GM19193 (cell line): ENCODE measurements at regions not wholly inside any gene's neighbourhood (a gene's known extent, or its start where the extent isn't known, plus 50 kb on each side); places are given as distances from the start of the nearest gene placed in this dataset.

Experiments used
- POLR2A ChIP-seq: IDR thresholded peaks from 4 replicates; pipeline ENCODE4 v1.6.1; 2011; ENCODE audit not compliant: insufficient read depth, insufficient read length; ENCODE audit errors: extremely low read depth

DNA sequence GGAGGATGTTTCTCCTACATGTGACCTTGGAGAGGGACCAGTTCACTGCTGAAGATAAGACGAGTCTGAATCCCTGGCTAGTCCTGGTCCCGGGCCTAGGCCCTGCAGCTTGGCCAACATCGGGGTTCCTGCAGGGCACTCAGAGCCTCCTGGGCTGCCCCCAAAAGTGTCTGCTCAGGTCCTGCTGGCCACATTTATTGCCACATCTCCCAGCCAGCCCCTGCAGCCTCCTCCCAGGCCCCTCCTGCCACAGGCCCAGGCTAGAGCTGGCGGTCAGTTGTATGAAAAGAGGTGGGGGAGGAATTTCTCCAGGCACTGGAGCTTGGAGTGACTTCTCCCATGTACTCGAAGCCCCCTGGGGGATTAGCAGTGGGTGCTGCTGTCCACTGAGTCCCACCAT lies 56.5 kb upstream of the PPARA start:
- TF ChIP-seq POLR2A, result no peak

DNA sequence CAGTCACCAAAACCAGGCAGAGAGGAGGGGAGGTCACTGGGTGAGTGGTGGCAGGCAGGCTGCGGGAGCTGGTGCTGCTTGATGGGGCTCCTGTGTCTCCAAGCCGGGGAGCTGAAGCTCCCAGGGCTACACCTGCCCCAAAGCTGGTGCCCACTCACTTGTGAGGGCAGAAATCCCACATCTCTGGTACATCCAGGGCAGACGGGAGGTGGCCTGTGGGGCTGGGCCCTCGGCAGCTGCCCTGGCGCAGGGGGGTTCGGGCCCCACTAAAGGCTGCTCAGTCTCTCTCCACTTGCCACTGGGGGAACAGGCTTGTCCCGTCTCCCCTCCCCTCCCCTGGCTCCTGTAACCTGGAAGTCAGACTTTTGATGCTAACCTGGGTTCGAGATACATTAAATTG lies 55.6 kb upstream of the PPARA start:
- no peak for TF ChIP-seq POLR2A

GRCh38 chr22:46096051-46096450 lies 54.3 kb upstream of the PPARA start:
- no peak for TF ChIP-seq POLR2A

DNA sequence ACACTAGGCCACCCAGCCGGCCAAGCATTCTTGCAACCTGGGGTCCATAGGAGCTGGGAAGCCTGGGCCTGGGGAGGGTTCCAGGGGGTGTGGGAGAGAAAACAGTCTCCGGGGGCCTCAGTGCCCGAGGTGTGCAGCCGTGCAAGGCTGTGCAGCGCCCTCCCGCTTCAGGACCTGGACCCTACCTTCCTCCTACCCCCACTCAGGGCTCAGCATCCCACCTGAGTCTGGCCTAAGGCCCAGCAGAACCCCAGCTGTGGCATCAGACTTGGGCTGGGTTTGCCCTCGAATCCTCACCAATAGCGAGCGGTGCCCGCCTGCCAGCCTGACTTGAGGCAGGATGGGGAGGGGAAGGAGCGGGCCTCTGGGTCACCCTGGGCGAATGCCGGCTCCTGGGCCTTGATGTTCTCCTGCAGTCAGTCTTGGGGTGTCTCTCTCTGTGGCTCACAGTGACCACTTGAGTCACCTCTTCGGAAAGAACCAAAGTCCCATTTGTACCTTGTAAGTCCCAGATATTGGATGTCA lies 53.6 kb upstream of the PPARA start:
- TF ChIP-seq POLR2A, result no peak

GRCh38 chr22:46097268-46097900 lies 52.9 kb upstream of the PPARA start:
- TF ChIP-seq POLR2A, result no peak

- TF ChIP-seq POLR2A, result no peak
These were observed 51.5 kb upstream of the PPARA start for GRCh38 chr22:46098525-46099475.

- TF ChIP-seq POLR2A, result no peak
These were observed 50.6 kb upstream of the PPARA start for GRCh38 chr22:46099740-46100139.

DNA sequence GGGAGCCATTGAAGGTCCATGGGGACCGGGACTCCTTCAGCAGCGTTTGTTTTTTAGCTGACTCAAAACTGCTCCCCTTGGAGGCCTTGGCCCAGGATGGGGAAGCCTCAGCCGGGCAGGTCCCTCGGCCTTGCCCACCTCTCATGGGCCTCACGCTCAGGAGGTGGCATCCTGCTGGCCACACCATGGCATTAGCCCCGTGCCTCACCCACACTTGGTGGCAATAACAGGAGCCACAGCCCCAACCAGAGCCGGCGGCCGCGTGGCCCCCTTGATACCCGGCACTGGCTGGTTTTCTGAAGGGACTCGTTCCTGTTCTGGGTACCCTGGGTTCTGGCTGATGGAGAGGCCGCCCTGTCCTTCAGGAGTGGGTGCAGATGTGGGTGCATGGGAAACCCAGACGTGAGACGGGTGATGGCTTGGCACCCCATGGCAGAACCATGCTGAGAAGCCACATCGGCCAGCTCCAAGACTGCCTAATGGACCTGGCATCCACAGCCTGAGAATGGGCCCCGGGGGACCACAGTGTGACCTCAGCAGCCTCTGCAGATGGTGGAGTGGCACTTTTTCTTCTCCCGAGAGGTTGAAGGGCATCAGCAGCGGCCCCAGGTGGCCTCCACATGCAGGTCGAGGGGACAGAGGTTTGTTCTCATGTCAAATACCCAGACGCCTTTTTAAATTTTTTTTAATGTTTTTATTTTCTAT lies 49.8 kb upstream of the PPARA start:
- TF ChIP-seq POLR2A, result no peak
